Activated CD8-positive, alpha-beta T cell treated with anti-CD3 and anti-CD28 coated beads for 36 hours (primary cell): ENCODE measurements at regions not wholly inside any gene's neighbourhood (a gene's known extent, or its start where the extent isn't known, plus 50 kb on each side); places are given as distances from the start of the nearest gene placed in this dataset.
"Not testable (repeated sequence)": the region's sequence is repeated elsewhere in the genome, so short reads cannot be mapped to it uniquely, and the experiment has no call there.

Experiments used
- ATAC-seq: fragments of 200-7000 bp; cut with Tn5 transposase; one replicate; pipeline ENCODE4 v1.10.0; 2021; ENCODE audit warnings: mild to moderate bottlenecking, moderate library complexity
- CTCF ChIA-PET: fragments of 350-600 bp; sonication (Branson Sonifier 250); formaldehyde crosslinking; loops from one replicate; lab custom pipeline; 2021; ENCODE audit warnings: antibody characterized with exemption; lab: Charles Lee
- POLR2A ChIA-PET: fragments of 350-600 bp; sonication (Branson Sonifier 250); formaldehyde crosslinking; loops from one replicate; lab custom pipeline; 2021; ENCODE audit warnings: antibody characterized with exemption; lab: Charles Lee
- DNase-seq: peaks from one replicate; pipeline ENCODE4 v3.0.0-alpha.2; 2020
- H3K27ac Mint-ChIP-seq: one replicate; pipeline ENCODE4 v1.8.0; 2021; ENCODE audit warnings: mild to moderate bottlenecking, mixed read lengths
- H3K27me3 Mint-ChIP-seq: one replicate; pipeline ENCODE4 v1.8.0; 2021; ENCODE audit warnings: mixed read lengths
- H3K36me3 Mint-ChIP-seq: one replicate; pipeline ENCODE4 v1.8.0; 2021; ENCODE audit warnings: low read depth, mixed read lengths
- H3K4me1 Mint-ChIP-seq: one replicate; pipeline ENCODE4 v1.8.0; 2021; ENCODE audit warnings: low read depth, mixed read lengths
- H3K4me3 Mint-ChIP-seq: one replicate; pipeline ENCODE4 v1.8.0; 2021; ENCODE audit warnings: mild to moderate bottlenecking, moderate library complexity, mixed read lengths
- H3K9me3 Mint-ChIP-seq: one replicate; pipeline ENCODE4 v1.8.0; 2021; ENCODE audit warnings: mixed read lengths
- intact Hi-C: fragments of 100-400 bp; cut with micrococcal nuclease; formaldehyde crosslinking; loops from one replicate; pipeline ENCODE4 v1.10.0; 2022

GRCh38 chr9:41839786-41840185 is 289.4 kb downstream of the CNTNAP3B start:
- H3K27me3 Mint-ChIP-seq, DNase-seq, intact Hi-C loops, POLR2A ChIA-PET, ATAC-seq, H3K4me3 Mint-ChIP-seq, H3K36me3 Mint-ChIP-seq, H3K27ac Mint-ChIP-seq, H3K9me3 Mint-ChIP-seq, CTCF ChIA-PET, H3K4me1 Mint-ChIP-seq: not testable (repeated sequence)

GRCh38 chr9:41838953-41839352 is 290.3 kb downstream of the CNTNAP3B start:
- H3K27me3 Mint-ChIP-seq, H3K9me3 Mint-ChIP-seq, ATAC-seq, intact Hi-C loops, H3K4me3 Mint-ChIP-seq, DNase-seq, POLR2A ChIA-PET, H3K4me1 Mint-ChIP-seq, H3K27ac Mint-ChIP-seq, CTCF ChIA-PET, H3K36me3 Mint-ChIP-seq: not testable (repeated sequence)

- CTCF ChIA-PET, DNase-seq, H3K27ac Mint-ChIP-seq, intact Hi-C loops, H3K4me3 Mint-ChIP-seq, H3K36me3 Mint-ChIP-seq, POLR2A ChIA-PET, H3K9me3 Mint-ChIP-seq, H3K27me3 Mint-ChIP-seq, ATAC-seq, H3K4me1 Mint-ChIP-seq: not testable (repeated sequence)
Observed at GRCh38 chr9:41838562-41838851, 290.7 kb downstream of the CNTNAP3B start.

- H3K36me3 Mint-ChIP-seq, POLR2A ChIA-PET, CTCF ChIA-PET, H3K4me3 Mint-ChIP-seq, ATAC-seq, H3K27me3 Mint-ChIP-seq, DNase-seq, H3K4me1 Mint-ChIP-seq, intact Hi-C loops, H3K27ac Mint-ChIP-seq, H3K9me3 Mint-ChIP-seq: not testable (repeated sequence)
Observed at GRCh38 chr9:41837684-41838561, 291.3 kb downstream of the CNTNAP3B start.

- H3K27ac Mint-ChIP-seq, H3K27me3 Mint-ChIP-seq, H3K36me3 Mint-ChIP-seq, CTCF ChIA-PET, DNase-seq, H3K4me3 Mint-ChIP-seq, H3K4me1 Mint-ChIP-seq, H3K9me3 Mint-ChIP-seq, POLR2A ChIA-PET, intact Hi-C loops, ATAC-seq: not testable (repeated sequence)
Observed at GRCh38 chr9:41833108-41833507, 296.1 kb downstream of the CNTNAP3B start.

GRCh38 chr9:41824723-41825122 is 304.5 kb downstream of the CNTNAP3B start:
- POLR2A ChIA-PET: not testable (repeated sequence)

GRCh38 chr9:41802706-41803105 is 326.5 kb downstream of the CNTNAP3B start:
- H3K9me3 Mint-ChIP-seq, H3K36me3 Mint-ChIP-seq, ATAC-seq, H3K27me3 Mint-ChIP-seq, POLR2A ChIA-PET, H3K4me3 Mint-ChIP-seq, CTCF ChIA-PET, DNase-seq, intact Hi-C loops, H3K4me1 Mint-ChIP-seq, H3K27ac Mint-ChIP-seq: not testable (repeated sequence)

More at GRCh38 chr9:41824723-41825122, 304.5 kb downstream of the CNTNAP3B start:
- H3K27ac Mint-ChIP-seq, H3K36me3 Mint-ChIP-seq, intact Hi-C loops, H3K4me3 Mint-ChIP-seq, H3K27me3 Mint-ChIP-seq, DNase-seq, H3K9me3 Mint-ChIP-seq, CTCF ChIA-PET, ATAC-seq, H3K4me1 Mint-ChIP-seq: not testable (repeated sequence)

- DNase-seq, POLR2A ChIA-PET, H3K27ac Mint-ChIP-seq, ATAC-seq, H3K36me3 Mint-ChIP-seq, CTCF ChIA-PET, H3K4me3 Mint-ChIP-seq, intact Hi-C loops, H3K27me3 Mint-ChIP-seq, H3K4me1 Mint-ChIP-seq, H3K9me3 Mint-ChIP-seq: not testable (repeated sequence)
Observed at GRCh38 chr9:41798684-41799083, 330.5 kb downstream of the CNTNAP3B start.

- DNase-seq, intact Hi-C loops, H3K4me1 Mint-ChIP-seq, ATAC-seq, H3K27ac Mint-ChIP-seq, H3K36me3 Mint-ChIP-seq, CTCF ChIA-PET, H3K27me3 Mint-ChIP-seq, POLR2A ChIA-PET, H3K4me3 Mint-ChIP-seq, H3K9me3 Mint-ChIP-seq: not testable (repeated sequence)
Observed at GRCh38 chr9:41790719-41791363, 338.4 kb downstream of the CNTNAP3B start.

GRCh38 chr9:41790007-41790406 is 339.2 kb downstream of the CNTNAP3B start:
- intact Hi-C loops: not testable (repeated sequence)

GRCh38 chr9:41789387-41789786 is 339.8 kb downstream of the CNTNAP3B start:
- intact Hi-C loops, H3K4me3 Mint-ChIP-seq: not testable (repeated sequence)

More at GRCh38 chr9:41790007-41790406, 339.2 kb downstream of the CNTNAP3B start:
- DNase-seq, H3K27me3 Mint-ChIP-seq, H3K27ac Mint-ChIP-seq, POLR2A ChIA-PET, H3K4me3 Mint-ChIP-seq, H3K4me1 Mint-ChIP-seq, H3K9me3 Mint-ChIP-seq, H3K36me3 Mint-ChIP-seq, ATAC-seq, CTCF ChIA-PET: not testable (repeated sequence)

GRCh38 chr9:41787951-41788350 is 341.3 kb downstream of the CNTNAP3B start:
- H3K4me1 Mint-ChIP-seq, H3K27me3 Mint-ChIP-seq, ATAC-seq, POLR2A ChIA-PET, DNase-seq, H3K4me3 Mint-ChIP-seq, intact Hi-C loops, H3K36me3 Mint-ChIP-seq, H3K9me3 Mint-ChIP-seq, H3K27ac Mint-ChIP-seq, CTCF ChIA-PET: not testable (repeated sequence)

More at GRCh38 chr9:41789387-41789786, 339.8 kb downstream of the CNTNAP3B start:
- DNase-seq, H3K27ac Mint-ChIP-seq, ATAC-seq, H3K36me3 Mint-ChIP-seq, POLR2A ChIA-PET, H3K4me1 Mint-ChIP-seq, H3K9me3 Mint-ChIP-seq, H3K27me3 Mint-ChIP-seq, CTCF ChIA-PET: not testable (repeated sequence)
